BLaER1 (cell line): ENCODE measurements at regions not wholly inside any gene's neighbourhood (a gene's known extent, or its start where the extent isn't known, plus 50 kb on each side); places are given as distances from the start of the nearest gene placed in this dataset.
A peak's percentile ranks its signal among the peaks of the same experiment; 100 is the strongest.

Source experiments
- H3K27ac ChIP-seq: shearing (Covaris generic); formaldehyde crosslinking; 2 replicates; pipeline ENCODE4 v1.8.1; 2022
- H3K27me3 ChIP-seq: shearing (Covaris generic); formaldehyde crosslinking; 2 replicates; pipeline ENCODE4 v1.8.1; 2022
- H3K36me3 ChIP-seq: shearing (Covaris generic); formaldehyde crosslinking; 2 replicates; pipeline ENCODE4 v1.8.1; 2022
- H3K4me1 ChIP-seq: shearing (Covaris generic); formaldehyde crosslinking; 2 replicates; pipeline ENCODE4 v1.8.1; 2022
- H3K4me2 ChIP-seq: shearing (Covaris generic); formaldehyde crosslinking; 2 replicates; pipeline ENCODE4 v1.8.1; 2022
- H3K4me3 ChIP-seq: shearing (Covaris generic); formaldehyde crosslinking; 2 replicates; pipeline ENCODE4 v1.8.1; 2022
- H3K9ac ChIP-seq: shearing (Covaris generic); formaldehyde crosslinking; 2 replicates; pipeline ENCODE4 v1.8.1; 2022
- H3K9me3 ChIP-seq: shearing (Covaris generic); formaldehyde crosslinking; 2 replicates; pipeline ENCODE4 v1.8.1; 2022
- H4K20me1 ChIP-seq: shearing (Covaris generic); formaldehyde crosslinking; 2 replicates; pipeline ENCODE4 v1.8.1; 2022
- Cebpa-rat ChIP-seq: shearing (Covaris generic); IDR thresholded peaks from 2 replicates; pipeline ENCODE4 v1.8.1; 2022

GRCh38 chr10:78732381-78732780 is 336.4 kb upstream of the ZMIZ1 start:
- Histone ChIP-seq H3K27ac (no peak overlapping the region), H3K9me3 (no peaks in the 10 kb centered on the region), H3K4me2 (no peak overlapping the region), H3K27me3 (no peaks in the 10 kb centered on the region; the same call in 1 of the 2 replicates), H3K4me1 (peaks cover 27% of the 10 kb centered on the region), H4K20me1 (no peaks in the 10 kb centered on the region), H3K4me3 (no peak overlapping the region), H3K36me3 (no peaks in the 10 kb centered on the region), H3K9ac (no peak overlapping the region)
- TF ChIP-seq Cebpa-rat: no peak

- Histone ChIP-seq H4K20me1 (peaks cover 7% of the 10 kb centered on the region; the same call in 1 of the 2 replicates), H3K4me3 (no peak overlapping the region), H3K9me3 (no peaks in the 10 kb centered on the region), H3K4me2 (no peak overlapping the region), H3K36me3 (no peaks in the 10 kb centered on the region), H3K4me1 (peaks cover 10% of the 10 kb centered on the region), H3K27me3 (peaks cover 12% of the 10 kb centered on the region), H3K27ac (no peak overlapping the region), H3K9ac (no peak overlapping the region)
- no peak for TF ChIP-seq Cebpa-rat
Measured at GRCh38 chr10:78736926-78737630, 331.7 kb upstream of the ZMIZ1 start.

- no peak overlapping the region for H3K9ac ChIP-seq
- no peak overlapping the region for H3K4me2 ChIP-seq
- no peaks in the 10 kb centered on the region for H3K36me3 ChIP-seq
- H3K9me3 ChIP-seq: no peaks in the 10 kb centered on the region
- H3K27ac ChIP-seq: no peak overlapping the region
- no peak overlapping the region for H3K4me3 ChIP-seq
- H3K4me1 ChIP-seq: peaks cover 21% of the 10 kb centered on the region
- no peak for TF ChIP-seq Cebpa-rat
- peaks cover 15% of the 10 kb centered on the region for H4K20me1 ChIP-seq
- peaks cover 16% of the 10 kb centered on the region for H3K27me3 ChIP-seq
Measured at GRCh38 chr10:78737883-78738856, 330.6 kb upstream of the ZMIZ1 start.

- Histone ChIP-seq H3K4me2 (no peak overlapping the region), H3K4me1 (peaks cover 28% of the 10 kb centered on the region), H4K20me1 (peaks cover 22% of the 10 kb centered on the region), H3K36me3 (no peaks in the 10 kb centered on the region), H3K9ac (no peak overlapping the region), H3K27me3 (peaks cover 18% of the 10 kb centered on the region), H3K4me3 (no peak overlapping the region), H3K9me3 (no peaks in the 10 kb centered on the region), H3K27ac (no peak overlapping the region)
- TF ChIP-seq Cebpa-rat: no peak
Measured at GRCh38 chr10:78738861-78739260, 329.9 kb upstream of the ZMIZ1 start.

- no peaks in the 10 kb centered on the region for H3K36me3 ChIP-seq
- peaks cover 29% of the 10 kb centered on the region for H4K20me1 ChIP-seq
- no peaks in the 10 kb centered on the region for H3K9me3 ChIP-seq
- H3K27me3 ChIP-seq: peaks cover 25% of the 10 kb centered on the region
- H3K27ac ChIP-seq: no peak overlapping the region
- no peak overlapping the region for H3K4me2 ChIP-seq
- H3K9ac ChIP-seq: no peak overlapping the region
- no peak overlapping the region for H3K4me3 ChIP-seq
- H3K4me1 ChIP-seq: peaks cover 35% of the 10 kb centered on the region
- TF ChIP-seq Cebpa-rat: no peak
Measured at GRCh38 chr10:78739444-78740053, 329.2 kb upstream of the ZMIZ1 start.

- Histone ChIP-seq H3K36me3 (no peaks in the 10 kb centered on the region), H4K20me1 (peaks cover 45% of the 10 kb centered on the region), H3K27ac (no peak overlapping the region), H3K27me3 (peaks cover 42% of the 10 kb centered on the region), H3K4me1 (peaks cover 38% of the 10 kb centered on the region), H3K4me3 (no peak overlapping the region), H3K4me2 (peak overlapping the region; percentile 69), H3K9me3 (no peaks in the 10 kb centered on the region), H3K9ac (no peak overlapping the region)
- no peak for TF ChIP-seq Cebpa-rat
Measured at GRCh38 chr10:78740976-78741915, 327.5 kb upstream of the ZMIZ1 start.

- Histone ChIP-seq H3K27ac (no peak overlapping the region), H3K9me3 (no peaks in the 10 kb centered on the region), H3K9ac (no peak overlapping the region), H4K20me1 (peaks cover 54% of the 10 kb centered on the region), H3K4me3 (no peak overlapping the region), H3K36me3 (no peaks in the 10 kb centered on the region), H3K4me1 (peaks cover 38% of the 10 kb centered on the region), H3K27me3 (peaks cover 52% of the 10 kb centered on the region), H3K4me2 (peak overlapping the region; percentile 69)
- no peak for TF ChIP-seq Cebpa-rat
Measured at GRCh38 chr10:78742406-78742729, 326.4 kb upstream of the ZMIZ1 start.

- H3K4me3 ChIP-seq: no peak overlapping the region
- H3K9me3 ChIP-seq: no peaks in the 10 kb centered on the region
- H3K9ac ChIP-seq: no peak overlapping the region
- no peaks in the 10 kb centered on the region for H3K36me3 ChIP-seq
- H3K27ac ChIP-seq: no peak overlapping the region
- peak; percentile 93 for TF ChIP-seq Cebpa-rat
- peak overlapping the region; percentile 69 for H3K4me2 ChIP-seq
- peaks cover 52% of the 10 kb centered on the region for H3K27me3 ChIP-seq
- peaks cover 57% of the 10 kb centered on the region for H4K20me1 ChIP-seq
- H3K4me1 ChIP-seq: peaks cover 38% of the 10 kb centered on the region
Measured at GRCh38 chr10:78742730-78743615, 325.8 kb upstream of the ZMIZ1 start.
